SK-N-SH treated with all-trans-retinoic acid at 6 μM for 48 hours (cell line): ENCODE measurements at regions not wholly inside any gene's neighbourhood (a gene's known extent, or its start where the extent isn't known, plus 50 kb on each side); places are given as distances from the start of the nearest gene placed in this dataset.

ENCODE experiments used
- ARNTL ChIP-seq: fragments of 450-650 bp; formaldehyde crosslinking; IDR thresholded peaks from 2 replicates; pipeline ENCODE4 v1.5.0; 2020; ENCODE audit warnings: low read depth, mild to moderate bottlenecking, moderate library complexity, borderline replicate concordance
- CSDC2 ChIP-seq: fragments of 250-450 bp; sonication (Bioruptor Pico); IDR thresholded peaks from 2 replicates; pipeline ENCODE4 v1.5.0; 2020; ENCODE audit warnings: mild to moderate bottlenecking, moderate library complexity
- GLIS3 ChIP-seq: fragments of 250-450 bp; sonication (Bioruptor Pico); IDR thresholded peaks from 2 replicates; pipeline ENCODE4 v1.5.0; 2020; ENCODE audit warnings: mild to moderate bottlenecking, moderate library complexity
- ISL1 ChIP-seq: fragments of 250-450 bp; sonication (Bioruptor Pico); IDR thresholded peaks from 2 replicates; pipeline ENCODE4 v2.1.2; 2022; ENCODE audit warnings: mild to moderate bottlenecking, moderate library complexity
- OSR1 ChIP-seq: fragments of 250-450 bp; sonication (Bioruptor Pico); IDR thresholded peaks from 2 replicates; pipeline ENCODE4 v1.8.0; 2022; ENCODE audit warnings: moderate library complexity, mild to moderate bottlenecking, inconsistent platforms
- RARB ChIP-seq: fragments of 250-450 bp; sonication (Bioruptor Pico); IDR thresholded peaks from 2 replicates; pipeline ENCODE4 v1.8.0; 2021; ENCODE audit warnings: mild to moderate bottlenecking, moderate library complexity
- SNAI2 ChIP-seq: fragments of 250-450 bp; sonication (Bioruptor Pico); IDR thresholded peaks from 2 replicates; pipeline ENCODE4 v1.5.0; 2020; ENCODE audit warnings: mild to moderate bottlenecking, moderate library complexity
- ZC3H10 ChIP-seq: fragments of 250-450 bp; sonication (Bioruptor Pico); IDR thresholded peaks from 2 replicates; pipeline ENCODE4 v1.5.1; 2021; ENCODE audit warnings: mild to moderate bottlenecking, moderate library complexity
- ZFP30 ChIP-seq: fragments of 450-650 bp; formaldehyde crosslinking; IDR thresholded peaks from 2 replicates; pipeline ENCODE4 v1.5.0; 2022; ENCODE audit warnings: mild to moderate bottlenecking, moderate library complexity
- ZNF565 ChIP-seq: fragments of 450-650 bp; formaldehyde crosslinking; conservative IDR thresholded peaks from 2 replicates; pipeline ENCODE4 v1.5.0; 2020; ENCODE audit warnings: low read depth, mild to moderate bottlenecking, moderate library complexity
- ZNF70 ChIP-seq: fragments of 450-650 bp; formaldehyde crosslinking; IDR thresholded peaks from 2 replicates; pipeline ENCODE4 v1.5.0; 2020; ENCODE audit warnings: mild to moderate bottlenecking, moderate library complexity
- TF ChIP-seq, protein P1 (sequence below): fragments of 250-450 bp; sonication (Bioruptor Pico); IDR thresholded peaks from 2 replicates; pipeline ENCODE4 v1.8.0; 2021; ENCODE audit warnings: low read depth, mild to moderate bottlenecking, moderate library complexity, borderline replicate concordance
- TF ChIP-seq, protein P2 (sequence below): fragments of 250-450 bp; sonication (Bioruptor Pico); IDR thresholded peaks from 2 replicates; pipeline ENCODE4 v1.8.0; 2020; ENCODE audit warnings: mild to moderate bottlenecking, moderate library complexity, borderline replicate concordance

DNA sequence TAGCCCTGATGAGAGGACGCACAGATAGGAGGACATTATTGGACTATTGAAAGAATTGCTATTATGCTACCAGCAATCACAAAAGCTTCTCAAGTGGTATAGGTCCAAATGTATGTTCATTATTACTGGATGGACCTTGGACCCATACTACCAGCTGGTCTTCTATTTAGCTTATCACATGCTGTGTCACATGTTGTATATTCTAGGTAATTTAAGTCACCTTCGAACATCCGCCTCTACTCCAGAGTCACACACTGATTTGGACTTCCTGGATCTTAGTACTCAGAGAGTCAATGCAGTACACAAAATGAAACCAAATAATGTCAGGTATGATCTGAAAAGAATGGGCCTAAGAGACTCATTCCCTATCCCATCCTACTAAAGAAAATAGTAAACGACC is 534.0 kb upstream of the API5 start:
- no peak for TF ChIP-seq ZNF70 (CRISPR knock-in tag)
- no peak for TF ChIP-seq ISL1
- no peak for TF ChIP-seq ARNTL
- TF ChIP-seq, protein P1, sequence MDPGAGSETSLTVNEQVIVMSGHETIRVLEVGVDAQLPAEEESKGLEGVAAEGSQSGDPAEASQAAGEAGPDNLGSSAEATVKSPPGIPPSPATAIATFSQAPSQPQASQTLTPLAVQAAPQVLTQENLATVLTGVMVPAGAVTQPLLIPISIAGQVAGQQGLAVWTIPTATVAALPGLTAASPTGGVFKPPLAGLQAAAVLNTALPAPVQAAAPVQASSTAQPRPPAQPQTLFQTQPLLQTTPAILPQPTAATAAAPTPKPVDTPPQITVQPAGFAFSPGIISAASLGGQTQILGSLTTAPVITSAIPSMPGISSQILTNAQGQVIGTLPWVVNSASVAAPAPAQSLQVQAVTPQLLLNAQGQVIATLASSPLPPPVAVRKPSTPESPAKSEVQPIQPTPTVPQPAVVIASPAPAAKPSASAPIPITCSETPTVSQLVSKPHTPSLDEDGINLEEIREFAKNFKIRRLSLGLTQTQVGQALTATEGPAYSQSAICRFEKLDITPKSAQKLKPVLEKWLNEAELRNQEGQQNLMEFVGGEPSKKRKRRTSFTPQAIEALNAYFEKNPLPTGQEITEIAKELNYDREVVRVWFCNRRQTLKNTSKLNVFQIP (CRISPR knock-in tag): no peak
- no peak for TF ChIP-seq ZFP30 (CRISPR knock-in tag)
- no peak for TF ChIP-seq GLIS3 (CRISPR knock-in tag)
- TF ChIP-seq ZC3H10: no peak
- TF ChIP-seq RARB (CRISPR knock-in tag): no peak
- TF ChIP-seq SNAI2 (CRISPR knock-in tag): no peak
- no peak for TF ChIP-seq CSDC2 (CRISPR knock-in tag)
- no peak for TF ChIP-seq OSR1 (CRISPR knock-in tag)
- no peak for TF ChIP-seq ZNF565
- TF ChIP-seq, protein P2, sequence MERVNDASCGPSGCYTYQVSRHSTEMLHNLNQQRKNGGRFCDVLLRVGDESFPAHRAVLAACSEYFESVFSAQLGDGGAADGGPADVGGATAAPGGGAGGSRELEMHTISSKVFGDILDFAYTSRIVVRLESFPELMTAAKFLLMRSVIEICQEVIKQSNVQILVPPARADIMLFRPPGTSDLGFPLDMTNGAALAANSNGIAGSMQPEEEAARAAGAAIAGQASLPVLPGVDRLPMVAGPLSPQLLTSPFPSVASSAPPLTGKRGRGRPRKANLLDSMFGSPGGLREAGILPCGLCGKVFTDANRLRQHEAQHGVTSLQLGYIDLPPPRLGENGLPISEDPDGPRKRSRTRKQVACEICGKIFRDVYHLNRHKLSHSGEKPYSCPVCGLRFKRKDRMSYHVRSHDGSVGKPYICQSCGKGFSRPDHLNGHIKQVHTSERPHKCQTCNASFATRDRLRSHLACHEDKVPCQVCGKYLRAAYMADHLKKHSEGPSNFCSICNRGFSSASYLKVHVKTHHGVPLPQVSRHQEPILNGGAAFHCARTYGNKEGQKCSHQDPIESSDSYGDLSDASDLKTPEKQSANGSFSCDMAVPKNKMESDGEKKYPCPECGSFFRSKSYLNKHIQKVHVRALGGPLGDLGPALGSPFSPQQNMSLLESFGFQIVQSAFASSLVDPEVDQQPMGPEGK: no peak
